Ishikawa (cell line): ENCODE measurements at regions not wholly inside any gene's neighbourhood (a gene's known extent, or its start where the extent isn't known, plus 50 kb on each side); places are given as distances from the start of the nearest gene placed in this dataset.

Experiments used
- CEBPB ChIP-seq: IDR thresholded peaks from 2 replicates; pipeline ENCODE4 v1.6.1; 2012
- CREB1 ChIP-seq: IDR thresholded peaks from 2 replicates; pipeline ENCODE4 v1.6.1; 2012; ENCODE audit warnings: low read depth
- EGR1 ChIP-seq: IDR thresholded peaks from 2 replicates; pipeline ENCODE4 v1.6.1; 2012
- EP300 ChIP-seq: IDR thresholded peaks from 2 replicates; pipeline ENCODE4 v1.6.1; 2012; ENCODE audit warnings: borderline replicate concordance
- FOXM1 ChIP-seq: IDR thresholded peaks from 2 replicates; pipeline ENCODE4 v1.6.1; 2012; ENCODE audit warnings: low read depth, borderline replicate concordance
- NFIC ChIP-seq: IDR thresholded peaks from 2 replicates; pipeline ENCODE4 v1.6.1; 2012
- RAD21 ChIP-seq: IDR thresholded peaks from 2 replicates; pipeline ENCODE4 v1.6.1; 2012; ENCODE audit warnings: low read depth
- TAF1 ChIP-seq: IDR thresholded peaks from 2 replicates; pipeline ENCODE4 v1.6.1; 2012; ENCODE audit warnings: low read depth, mild to moderate bottlenecking
- TCF12 ChIP-seq: IDR thresholded peaks from 2 replicates; pipeline ENCODE4 v1.6.1; 2012; ENCODE audit warnings: low read depth
- TEAD4 ChIP-seq: IDR thresholded peaks from 2 replicates; pipeline ENCODE4 v1.6.1; 2012
- YY1 ChIP-seq: IDR thresholded peaks from 2 replicates; pipeline ENCODE4 v1.6.1; 2012; ENCODE audit warnings: low read depth
- ZBTB7A ChIP-seq: IDR thresholded peaks from 2 replicates; pipeline ENCODE4 v1.6.1; 2012; ENCODE audit warnings: low read depth
- TF ChIP-seq, protein P1 (sequence below): IDR thresholded peaks from 2 replicates; pipeline ENCODE4 v1.6.1; 2012
- TF ChIP-seq, protein P2 (sequence below): IDR thresholded peaks from 2 replicates; pipeline ENCODE4 v1.6.1; 2012; ENCODE audit warnings: low read depth, mild to moderate bottlenecking
- TF ChIP-seq, protein P3 (sequence below): IDR thresholded peaks from 2 replicates; pipeline ENCODE4 v1.6.1; 2012

DNA sequence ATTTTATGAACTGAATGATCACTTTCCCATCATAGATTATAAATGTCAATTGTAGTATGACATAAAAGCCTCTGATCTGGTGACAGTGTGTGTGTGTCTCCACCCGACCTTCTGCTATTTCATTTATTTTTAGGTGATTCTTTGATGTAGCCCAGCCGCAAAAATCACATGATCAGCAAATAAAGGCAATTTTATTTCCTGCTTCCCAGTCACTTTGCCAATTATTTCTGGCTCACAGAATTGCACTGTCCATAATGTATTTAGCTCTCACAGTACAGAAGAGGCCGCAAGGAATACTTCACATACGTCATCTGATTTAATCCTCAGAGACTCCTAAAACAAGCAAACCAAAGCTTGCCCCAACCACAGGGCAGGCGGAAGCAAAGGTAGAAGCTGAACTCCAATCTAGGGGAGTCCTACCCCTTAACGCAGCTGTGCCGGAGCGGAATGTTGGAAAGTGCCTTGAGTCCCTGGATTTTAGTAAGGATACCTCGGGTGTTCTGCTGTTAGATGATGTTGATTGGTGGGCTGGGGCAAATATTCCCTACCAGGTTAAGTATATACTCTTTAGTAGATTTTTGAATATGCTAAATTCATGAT lies 384.0 kb upstream of the IRX4 start:
- TF ChIP-seq TAF1 (no peak), NFIC (no peak), RAD21 (no peak)
- TF ChIP-seq, protein P1, sequence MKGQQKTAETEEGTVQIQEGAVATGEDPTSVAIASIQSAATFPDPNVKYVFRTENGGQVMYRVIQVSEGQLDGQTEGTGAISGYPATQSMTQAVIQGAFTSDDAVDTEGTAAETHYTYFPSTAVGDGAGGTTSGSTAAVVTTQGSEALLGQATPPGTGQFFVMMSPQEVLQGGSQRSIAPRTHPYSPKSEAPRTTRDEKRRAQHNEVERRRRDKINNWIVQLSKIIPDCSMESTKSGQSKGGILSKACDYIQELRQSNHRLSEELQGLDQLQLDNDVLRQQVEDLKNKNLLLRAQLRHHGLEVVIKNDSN = no peak

DNA sequence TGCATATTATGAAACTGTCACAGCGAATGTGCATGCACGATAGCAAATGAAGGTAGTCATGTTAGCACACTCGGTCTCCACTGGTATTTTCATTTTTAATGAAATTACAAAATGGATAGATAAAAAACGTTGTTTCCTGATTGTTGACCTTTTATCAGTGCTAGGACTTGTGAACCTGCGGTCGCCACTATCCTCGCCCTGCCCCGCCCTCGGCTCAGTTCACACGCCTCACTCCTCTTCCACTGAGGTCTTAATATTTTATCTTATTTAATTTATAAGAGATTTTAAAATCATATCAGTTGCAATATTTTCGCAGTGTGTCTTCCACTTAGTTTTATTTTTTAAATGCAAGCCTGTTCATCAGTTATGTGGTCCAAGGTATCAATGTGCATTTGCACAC lies 382.6 kb upstream of the IRX4 start:
- TF ChIP-seq, protein P1 = no peak
- TF ChIP-seq ZBTB7A = no peak
- no peak for TF ChIP-seq TEAD4
- no peak for TF ChIP-seq FOXM1
- TF ChIP-seq EP300 = no peak
- TF ChIP-seq CREB1 = no peak
- no peak for TF ChIP-seq YY1
- no peak for TF ChIP-seq TCF12

DNA sequence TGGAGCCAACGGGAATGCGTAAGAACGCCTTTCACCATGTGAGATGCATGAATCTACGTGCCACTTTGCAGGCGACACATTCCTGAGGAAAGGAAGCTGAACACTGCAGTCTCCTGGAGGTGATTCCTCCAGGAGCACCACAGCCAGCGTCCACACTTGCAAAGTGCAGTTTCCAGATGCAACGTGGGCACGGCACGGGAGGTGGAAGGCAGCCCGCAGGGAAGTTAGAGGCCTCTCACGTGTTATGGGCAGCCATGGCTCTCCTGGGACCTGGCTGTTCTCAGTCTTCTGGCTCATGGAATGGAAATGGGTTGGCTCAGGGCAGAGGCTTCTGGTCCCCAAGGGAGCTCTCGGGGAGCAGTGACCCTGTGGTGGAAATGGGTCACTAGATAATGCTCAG lies 381.0 kb upstream of the IRX4 start:
- TF ChIP-seq ZBTB7A (no peak), CREB1 (no peak), RAD21 (no peak), YY1 (no peak), TCF12 (no peak), CEBPB (no peak), FOXM1 (no peak), TAF1 (no peak), NFIC (no peak), EGR1 (no peak), EP300 (no peak), TEAD4 (no peak)
- TF ChIP-seq, protein P2, sequence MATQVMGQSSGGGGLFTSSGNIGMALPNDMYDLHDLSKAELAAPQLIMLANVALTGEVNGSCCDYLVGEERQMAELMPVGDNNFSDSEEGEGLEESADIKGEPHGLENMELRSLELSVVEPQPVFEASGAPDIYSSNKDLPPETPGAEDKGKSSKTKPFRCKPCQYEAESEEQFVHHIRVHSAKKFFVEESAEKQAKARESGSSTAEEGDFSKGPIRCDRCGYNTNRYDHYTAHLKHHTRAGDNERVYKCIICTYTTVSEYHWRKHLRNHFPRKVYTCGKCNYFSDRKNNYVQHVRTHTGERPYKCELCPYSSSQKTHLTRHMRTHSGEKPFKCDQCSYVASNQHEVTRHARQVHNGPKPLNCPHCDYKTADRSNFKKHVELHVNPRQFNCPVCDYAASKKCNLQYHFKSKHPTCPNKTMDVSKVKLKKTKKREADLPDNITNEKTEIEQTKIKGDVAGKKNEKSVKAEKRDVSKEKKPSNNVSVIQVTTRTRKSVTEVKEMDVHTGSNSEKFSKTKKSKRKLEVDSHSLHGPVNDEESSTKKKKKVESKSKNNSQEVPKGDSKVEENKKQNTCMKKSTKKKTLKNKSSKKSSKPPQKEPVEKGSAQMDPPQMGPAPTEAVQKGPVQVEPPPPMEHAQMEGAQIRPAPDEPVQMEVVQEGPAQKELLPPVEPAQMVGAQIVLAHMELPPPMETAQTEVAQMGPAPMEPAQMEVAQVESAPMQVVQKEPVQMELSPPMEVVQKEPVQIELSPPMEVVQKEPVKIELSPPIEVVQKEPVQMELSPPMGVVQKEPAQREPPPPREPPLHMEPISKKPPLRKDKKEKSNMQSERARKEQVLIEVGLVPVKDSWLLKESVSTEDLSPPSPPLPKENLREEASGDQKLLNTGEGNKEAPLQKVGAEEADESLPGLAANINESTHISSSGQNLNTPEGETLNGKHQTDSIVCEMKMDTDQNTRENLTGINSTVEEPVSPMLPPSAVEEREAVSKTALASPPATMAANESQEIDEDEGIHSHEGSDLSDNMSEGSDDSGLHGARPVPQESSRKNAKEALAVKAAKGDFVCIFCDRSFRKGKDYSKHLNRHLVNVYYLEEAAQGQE = no peak
- TF ChIP-seq, protein P3, sequence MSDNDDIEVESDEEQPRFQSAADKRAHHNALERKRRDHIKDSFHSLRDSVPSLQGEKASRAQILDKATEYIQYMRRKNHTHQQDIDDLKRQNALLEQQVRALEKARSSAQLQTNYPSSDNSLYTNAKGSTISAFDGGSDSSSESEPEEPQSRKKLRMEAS = no peak
- TF ChIP-seq, protein P1 = no peak

DNA sequence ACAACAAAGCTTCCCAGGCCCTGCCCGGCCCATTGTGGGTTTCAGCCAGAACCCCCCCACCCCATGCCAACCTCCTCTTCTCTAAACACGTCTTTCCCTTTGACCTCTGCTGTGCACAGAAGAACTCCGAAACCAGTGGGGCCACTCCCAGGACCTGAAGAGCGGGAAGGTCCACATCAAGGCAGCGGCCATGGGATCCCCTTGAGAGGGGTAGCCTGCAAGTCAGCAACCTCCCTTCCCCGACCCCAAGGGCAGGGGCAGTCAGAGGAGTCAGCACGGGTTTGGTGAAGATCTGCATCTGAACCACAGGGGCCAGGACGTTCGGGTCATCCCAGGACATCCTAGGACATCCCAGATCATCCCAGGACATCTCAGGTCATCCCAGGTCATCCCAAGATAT lies 379.9 kb upstream of the IRX4 start:
- TF ChIP-seq TAF1 (no peak), EGR1 (no peak), EP300 (no peak), CEBPB (no peak), ZBTB7A (no peak), RAD21 (no peak), CREB1 (no peak), TEAD4 (no peak), YY1 (no peak), FOXM1 (no peak), TCF12 (no peak), NFIC (no peak)
- TF ChIP-seq, protein P3 = no peak
- TF ChIP-seq, protein P1 = no peak
- TF ChIP-seq, protein P2 = no peak

DNA sequence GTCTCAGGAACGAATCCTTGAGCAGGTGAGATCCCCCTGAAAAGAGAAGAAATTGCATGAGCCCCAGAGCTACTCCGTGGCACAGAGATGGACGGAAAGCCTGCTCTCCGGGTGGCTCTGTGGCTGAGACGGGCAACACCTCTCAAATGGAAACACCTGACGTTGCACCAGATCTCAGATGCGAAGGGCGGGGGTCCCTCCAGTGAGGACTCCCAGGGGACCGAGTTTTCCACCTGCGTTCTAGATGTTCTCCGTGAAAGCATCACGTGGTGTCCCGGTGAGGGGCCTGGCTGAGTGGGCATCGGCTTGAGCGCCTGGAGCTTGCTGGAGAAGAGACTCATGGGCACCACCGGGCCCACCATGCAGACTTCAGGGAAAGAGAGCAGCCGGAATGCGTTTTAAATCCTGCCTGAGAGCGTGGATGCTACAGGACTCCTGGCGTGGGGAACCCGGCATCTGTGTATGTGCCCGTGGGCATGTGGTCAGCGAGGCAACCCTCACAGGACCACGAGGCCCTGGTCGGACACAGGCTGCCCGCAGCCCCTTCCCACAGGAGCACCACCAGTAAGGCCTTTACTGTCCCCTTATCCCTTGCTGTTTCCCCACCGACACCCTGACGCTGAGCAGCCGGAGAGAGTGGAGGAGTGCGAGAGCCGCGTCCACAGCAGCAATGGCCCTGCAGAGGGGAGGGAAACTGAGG lies 378.4 kb upstream of the IRX4 start:
- TF ChIP-seq, protein P2 = no peak
- no peak for TF ChIP-seq CREB1
- no peak for TF ChIP-seq RAD21
- TF ChIP-seq TEAD4 = no peak
- TF ChIP-seq EGR1 = no peak
- TF ChIP-seq, protein P3 = no peak
- TF ChIP-seq TCF12 = no peak
- TF ChIP-seq, protein P1 = no peak
- TF ChIP-seq TAF1 = no peak
- TF ChIP-seq YY1 = no peak
- TF ChIP-seq NFIC = no peak
- TF ChIP-seq EP300 = no peak
- no peak for TF ChIP-seq ZBTB7A
- TF ChIP-seq FOXM1 = no peak
- TF ChIP-seq CEBPB = no peak
